Fibroblast of lung (primary cell): ENCODE measurements at regions not wholly inside any gene's neighbourhood (a gene's known extent, or its start where the extent isn't known, plus 50 kb on each side); places are given as distances from the start of the nearest gene placed in this dataset.

Experiments used
- CTCF ChIP-seq, 2 donors: IDR thresholded peaks in 1 of 2; conservative IDR thresholded peaks in 1 of 2; 1 replicate in 1 of 2; 2 replicates in 1 of 2; pipeline ENCODE4 v1.5.1; 2011 to 2012; ENCODE audit warnings: low read length in 2 of 2, control low read depth in 1 of 2, inconsistent platforms in 1 of 2, low read depth in 1 of 2, mild to moderate bottlenecking in 1 of 2
- EZH2 ChIP-seq: IDR thresholded peaks from 2 replicates; pipeline ENCODE4 v1.5.1; 2012; ENCODE audit warnings: low read length, control low read depth, mild to moderate bottlenecking; ENCODE audit errors: missing control alignments

GRCh38 chr5:2217219-2217618, 334.5 kb upstream of the IRX4 start:
- TF ChIP-seq CTCF (conservative IDR thresholded peaks at IDR 0.05 in 1 of 2, IDR thresholded peaks at IDR 0.05 in 1 of 2; ENCODE audit: low read depth in 1 of 2, low read length in 2 of 2) (no peak), EZH2 (no peak)
